Esophagus muscularis mucosa (tissue), 4 donors: ENCODE measurements at regions not wholly inside any gene's neighbourhood (a gene's known extent, or its start where the extent isn't known, plus 50 kb on each side); places are given as distances from the start of the nearest gene placed in this dataset.
"Not testable (repeated sequence)": the region's sequence is repeated elsewhere in the genome, so short reads cannot be mapped to it uniquely, and the experiment has no call there.

Experiments used
- DNase-seq: peaks from one replicate; pipeline ENCODE4 v3.0.0-alpha.2; 2017; ENCODE audit errors: extremely low spot score
- H3K27ac ChIP-seq, 4 donors: fragments of 200-600 bp; sonication (generic); replicated peaks in 1 of 4; 1 replicate in 3 of 4; 2 replicates in 1 of 4; pipeline ENCODE4 v1.5.1; 2016 to 2019; ENCODE audit warnings: mild to moderate bottlenecking in 1 of 4
- H3K27me3 ChIP-seq, 4 donors: fragments of 200-600 bp; sonication (generic); one replicate each; pipeline versions ENCODE4 v1.5.1 to v1.6.0; 2016 to 2019
- H3K36me3 ChIP-seq, 4 donors: fragments of 200-600 bp; sonication (generic); one replicate each; pipeline ENCODE4 v1.5.1; 2016 to 2019
- H3K4me1 ChIP-seq, 4 donors: fragments of 200-600 bp; sonication (generic); one replicate each; pipeline ENCODE4 v1.5.1; 2016 to 2019
- H3K4me3 ChIP-seq, 4 donors: fragments of 200-600 bp; sonication (generic); 1 replicate in 2 of 4; 2 replicates in 2 of 4; pipeline ENCODE4 v1.5.1; 2016 to 2019; ENCODE audit warnings: mild to moderate bottlenecking in 4 of 4, moderate library complexity in 1 of 4
- H3K9me3 ChIP-seq, 4 donors: fragments of 200-600 bp; sonication (generic); 1 replicate in 3 of 4; 2 replicates in 1 of 4; pipeline ENCODE4 v1.5.1; 2016 to 2019
- CTCF ChIP-seq, 3 experiments: fragments of 200-600 bp in 2 of 3; fragments of 450-650 bp in 1 of 3; sonication (generic) in 2 of 3; IDR thresholded peaks; one replicate each; pipeline ENCODE4 v1.5.1; 2017 to 2019; ENCODE audit warnings: antibody characterized with exemption in 3 of 3, mild to moderate bottlenecking in 2 of 3, moderate library complexity in 1 of 3
- EP300 ChIP-seq: sonication (generic); formaldehyde crosslinking; IDR thresholded peaks from one replicate; pipeline ENCODE4 v1.6.1; 2017; ENCODE audit warnings: antibody characterized with exemption
- POLR2A ChIP-seq: fragments of 450-650 bp; IDR thresholded peaks from one replicate; pipeline ENCODE4 v1.6.1; 2017; ENCODE audit warnings: antibody characterized with exemption, moderate library complexity, mild to moderate bottlenecking, low read depth
- POLR2AphosphoS5 ChIP-seq, 2 donors: sonication (generic); formaldehyde crosslinking; IDR thresholded peaks; one replicate each; pipeline ENCODE4 v1.6.1; 2017; ENCODE audit warnings: antibody characterized with exemption in 2 of 2
- WGBS: methylation state at CpG from one replicate; pipeline ENCODE4 v1.1.5; 2018; 5-methylcytosine and 5-hydroxymethylcytosine counted together
- intact Hi-C: fragments of 100-400 bp; cut with DNase I; formaldehyde crosslinking; loops from one replicate; pipeline ENCODE4 v1.15.1; 2023

- H3K27ac ChIP-seq, H3K4me3 ChIP-seq, intact Hi-C loops, DNase-seq, H3K9me3 ChIP-seq, H3K4me1 ChIP-seq, H3K27me3 ChIP-seq, H3K36me3 ChIP-seq: not testable (repeated sequence)
- 100% methylated on average over 2 of the region's 2 CpGs for WGBS
Observed at GRCh38 chr4:131883181-131883580, 1265.9 kb upstream of the PCDH10 start.

- H3K36me3 ChIP-seq, H3K4me1 ChIP-seq, H3K9me3 ChIP-seq, H3K27ac ChIP-seq, DNase-seq, H3K27me3 ChIP-seq, H3K4me3 ChIP-seq, intact Hi-C loops: not testable (repeated sequence)
- WGBS = 98% methylated on average over 2 of the region's 2 CpGs
Observed at GRCh38 chr4:131925662-131926061, 1223.4 kb upstream of the PCDH10 start.

GRCh38 chr4:131967646-131968045 lies 1181.4 kb upstream of the PCDH10 start:
- H3K4me3 ChIP-seq, intact Hi-C loops, H3K27ac ChIP-seq, H3K4me1 ChIP-seq, H3K9me3 ChIP-seq, DNase-seq, H3K36me3 ChIP-seq, H3K27me3 ChIP-seq: not testable (repeated sequence)

- 86% methylated on average over 4 of the region's 4 CpGs for WGBS
- H3K36me3 ChIP-seq = no peaks in the 10 kb centered on the region
- no peak for DNase-seq
- peaks cover 0 to 17% (median 8%) of the 10 kb centered on the region in 4 donors for H3K9me3 ChIP-seq
- H3K4me3 ChIP-seq = peak overlapping the region in 1 of 4 donors; percentile 41
- H3K4me1 ChIP-seq = no peaks in the 10 kb centered on the region
- intact Hi-C loops = no loop called here
- H3K27ac ChIP-seq = no peak overlapping the region
- H3K27me3 ChIP-seq = no peaks in the 10 kb centered on the region
- no peak for TF ChIP-seq EP300
Observed at GRCh38 chr4:131974730-131975129, 1174.4 kb upstream of the PCDH10 start.

- H3K4me1 ChIP-seq, H3K36me3 ChIP-seq, DNase-seq, H3K27me3 ChIP-seq, intact Hi-C loops: not testable (repeated sequence)
- 87% methylated on average over 51 of the region's 63 CpGs for WGBS
- Histone ChIP-seq H3K9me3 (peaks cover 0 to 21% (median 8%) of the 10 kb centered on the region in 4 donors), H3K27ac (peak overlapping the region in 1 of 4 donors; percentile 28), H3K4me3 (peak overlapping the region; percentile 12 to 41 (median 20))
Observed at GRCh38 chr4:131975276-131976132, 1173.6 kb upstream of the PCDH10 start.

- DNase-seq, H3K27me3 ChIP-seq, intact Hi-C loops, H3K4me1 ChIP-seq, H3K36me3 ChIP-seq: not testable (repeated sequence)
- peak overlapping the region; percentile 12 to 41 (median 20) for H3K4me3 ChIP-seq
- peaks cover 0 to 21% (median 8%) of the 10 kb centered on the region in 4 donors for H3K9me3 ChIP-seq
- 94% methylated on average over 39 of the region's 71 CpGs for WGBS
- peak overlapping the region in 1 of 4 donors; percentile 28 for H3K27ac ChIP-seq
Observed at GRCh38 chr4:131976133-131977002, 1172.7 kb upstream of the PCDH10 start.

- DNase-seq = no peak
- Histone ChIP-seq H3K9me3 (peaks cover 0 to 21% (median 8%) of the 10 kb centered on the region in 4 donors), H3K4me3 (no peak overlapping the region), H3K27me3 (no peaks in the 10 kb centered on the region), H3K27ac (no peak overlapping the region), H3K4me1 (no peaks in the 10 kb centered on the region), H3K36me3 (no peaks in the 10 kb centered on the region)
- 97% methylated on average over 18 of the region's 18 CpGs for WGBS
- intact Hi-C loops = no loop called here
- no peak for TF ChIP-seq EP300
- TF ChIP-seq CTCF (IDR thresholded peaks at IDR 0.05) = no peak
- no peak for TF ChIP-seq POLR2AphosphoS5 (IDR thresholded peaks at IDR 0.05)
- no peak for TF ChIP-seq POLR2A
Observed at GRCh38 chr4:131978120-131978519, 1171.0 kb upstream of the PCDH10 start.
